Glomerular visceral epithelial cell (primary cell): ENCODE measurements at regions not wholly inside any gene's neighbourhood (a gene's known extent, or its start where the extent isn't known, plus 50 kb on each side); places are given as distances from the start of the nearest gene placed in this dataset.
"Not testable (repeated sequence)": the region's sequence is repeated elsewhere in the genome, so short reads cannot be mapped to it uniquely, and the experiment has no call there.

Experiments
- DNase-seq: peaks from one replicate; pipeline ENCODE4 v3.0.0-alpha.2; 2016; ENCODE audit errors: extremely low spot score

GRCh38 chr1:193931356-193931755, 744.9 kb upstream of the B3GALT2 start:
- DNase-seq: no peak

GRCh38 chr1:193929374-193930033, 743.1 kb upstream of the B3GALT2 start:
- no peak for DNase-seq

GRCh38 chr1:193927550-193927949, 741.1 kb upstream of the B3GALT2 start:
- DNase-seq: no peak

- DNase-seq: no peak
Observed at GRCh38 chr1:193926956-193927355, 740.5 kb upstream of the B3GALT2 start.

- no peak for DNase-seq
Observed at GRCh38 chr1:193919827-193920226, 733.4 kb upstream of the B3GALT2 start.

GRCh38 chr1:193916452-193916851, 730.0 kb upstream of the B3GALT2 start:
- DNase-seq: no peak

- no peak for DNase-seq
Observed at GRCh38 chr1:193914871-193915270, 728.5 kb upstream of the B3GALT2 start.

GRCh38 chr1:193909406-193910082, 723.1 kb upstream of the B3GALT2 start:
- DNase-seq: no peak

GRCh38 chr1:193905288-193906085, 719.1 kb upstream of the B3GALT2 start:
- no peak for DNase-seq

- DNase-seq: no peak
Observed at GRCh38 chr1:193891788-193892187, 705.4 kb upstream of the B3GALT2 start.

- DNase-seq: no peak
Observed at GRCh38 chr1:193890935-193891334, 704.5 kb upstream of the B3GALT2 start.

- no peak for DNase-seq
Observed at GRCh38 chr1:193884848-193885558, 698.6 kb upstream of the B3GALT2 start.

GRCh38 chr1:193877920-193878319, 691.5 kb upstream of the B3GALT2 start:
- DNase-seq: not testable (repeated sequence)

- DNase-seq: no peak
Observed at GRCh38 chr1:193868425-193868824, 682.0 kb upstream of the B3GALT2 start.

GRCh38 chr1:193856261-193856660, 669.8 kb upstream of the B3GALT2 start:
- no peak for DNase-seq

GRCh38 chr1:193850745-193851144, 664.3 kb upstream of the B3GALT2 start:
- DNase-seq: no peak

GRCh38 chr1:193846876-193847604, 660.6 kb upstream of the B3GALT2 start:
- no peak for DNase-seq

GRCh38 chr1:193846411-193846810, 660.0 kb upstream of the B3GALT2 start:
- no peak for DNase-seq

GRCh38 chr1:193841857-193842256, 655.4 kb upstream of the B3GALT2 start:
- no peak for DNase-seq

GRCh38 chr1:193831465-193831864, 645.1 kb upstream of the B3GALT2 start:
- DNase-seq: no peak

- no peak for DNase-seq
Observed at GRCh38 chr1:193827516-193827915, 641.1 kb upstream of the B3GALT2 start.
